HUDEP-2 (cell line): ENCODE measurements at regions not wholly inside any gene's neighbourhood (a gene's known extent, or its start where the extent isn't known, plus 50 kb on each side); places are given as distances from the start of the nearest gene placed in this dataset.

Experiments
- DNase-seq, 76 experiments: peaks; one replicate each; lab custom pipeline; 2025; ENCODE audit not compliant: unreplicated experiment in 76 of 76; lab: John Stamatoyannopoulos, UW

GRCh38 chr12:13599176-13599575 is 382.2 kb downstream of the GRIN2B start:
- no peak for DNase-seq

- DNase-seq = no peak
Observed at GRCh38 chr12:13597837-13598236, 383.6 kb downstream of the GRIN2B start.

- DNase-seq = no peak
Observed at GRCh38 chr12:13597166-13597565, 384.2 kb downstream of the GRIN2B start.

GRCh38 chr12:13596714-13597113 is 384.7 kb downstream of the GRIN2B start:
- no peak for DNase-seq

- DNase-seq = no peak
Observed at GRCh38 chr12:13595536-13596443, 385.6 kb downstream of the GRIN2B start.

- no peak for DNase-seq
Observed at GRCh38 chr12:13594731-13595514, 386.5 kb downstream of the GRIN2B start.

GRCh38 chr12:13592063-13592942 is 389.1 kb downstream of the GRIN2B start:
- DNase-seq = no peak

- no peak for DNase-seq
Observed at GRCh38 chr12:13591488-13591887, 389.9 kb downstream of the GRIN2B start.

- DNase-seq = no peak
Observed at GRCh38 chr12:13591059-13591458, 390.3 kb downstream of the GRIN2B start.

- DNase-seq = no peak
Observed at GRCh38 chr12:13588574-13588973, 392.0 kb downstream of the EMP1 start.

- no peak for DNase-seq
Observed at GRCh38 chr12:13587721-13588390, 391.3 kb downstream of the EMP1 start.

- DNase-seq = no peak
Observed at GRCh38 chr12:13586361-13586760, 389.8 kb downstream of the EMP1 start.

GRCh38 chr12:13584541-13584940 is 388.0 kb downstream of the EMP1 start:
- DNase-seq = no peak

- DNase-seq = no peak
Observed at GRCh38 chr12:13583630-13584029, 387.1 kb downstream of the EMP1 start.

- DNase-seq = no peak
Observed at GRCh38 chr12:13582421-13582820, 385.9 kb downstream of the EMP1 start.

- no peak for DNase-seq
Observed at GRCh38 chr12:13581031-13581430, 384.5 kb downstream of the EMP1 start.

GRCh38 chr12:13580206-13580605 is 383.7 kb downstream of the EMP1 start:
- DNase-seq = no peak

GRCh38 chr12:13576935-13577500 is 380.5 kb downstream of the EMP1 start:
- no peak for DNase-seq

- DNase-seq = no peak
Observed at GRCh38 chr12:13573698-13574321, 377.3 kb downstream of the EMP1 start.
